Heart left ventricle (tissue), 13 donors: ENCODE measurements at regions not wholly inside any gene's neighbourhood (a gene's known extent, or its start where the extent isn't known, plus 50 kb on each side); places are given as distances from the start of the nearest gene placed in this dataset.

Source experiments
- POLR2A ChIP-seq, 2 donors: fragments of 450-650 bp; IDR thresholded peaks; one replicate each; pipeline ENCODE4 v1.6.1; 2017; ENCODE audit warnings: antibody characterized with exemption in 2 of 2, mild to moderate bottlenecking in 2 of 2, moderate library complexity in 2 of 2
- TF ChIP-seq, protein P1 (sequence below), 12 donors: fragments of 200-600 bp; sonication (generic) in 4 of 12; IDR thresholded peaks; one replicate each; pipeline versions ENCODE4 v1.5.0 to v1.8.0; 2018 to 2022; ENCODE audit warnings: antibody characterized with exemption in 12 of 12, mild to moderate bottlenecking in 5 of 12
- donor health status: ischemic (EF 13 %, LVEDD 7.1; RV severe dilation, severe dysfunction).
- donor health status: DM: no; HTN: yes; CAD: no.
- donor health status: DM: no; HTN: no; CAD: no.
- donor health status: ischemic (EF 25% LVEDD 6.9; RV normal size, moderate dysfunction).
- donor health status: ischemic (EF 25% LVEDD 5.7; RV mildly dilated, moderate dysfunction).
- donor health status: ischemic (EF 35%, LVEDD 5.7; RV mildly dilated, moderate dysfunction).
- donor health status: nonischemic (EF 11% LVEDD 7.7; RV severe dilation, severe dysfunction).
- donor health status: DM: yes; HTN: yes; CAD: no.
- donor health status: PGD.
- donor health status: ischemic (EF 29% LVEDD 5.4; RV normal size, mild dysfunction).
- donor health status: nonischemic (EF 23%, LVEDD 6.1; RV moderate dilation, normal function).

DNA sequence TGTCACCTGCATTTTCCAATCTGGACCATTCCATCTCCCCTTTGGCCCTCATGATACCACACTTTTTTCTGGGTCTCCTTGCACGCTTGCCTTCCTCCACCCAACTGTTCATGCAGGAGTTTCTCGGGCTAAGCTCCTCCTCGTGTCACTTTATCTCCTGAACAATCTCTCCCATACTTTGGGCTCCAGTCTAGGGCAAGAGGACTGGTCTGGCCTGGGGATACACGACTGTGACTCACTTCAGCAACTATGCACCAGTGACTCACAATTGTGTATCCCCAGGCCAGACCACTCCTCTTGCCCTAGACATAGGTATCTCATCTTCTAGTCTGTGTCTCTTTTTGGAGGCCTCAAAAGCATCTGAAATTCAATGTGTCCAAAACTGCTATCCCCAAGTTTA, 149.4 kb upstream of the PTPRM start:
- TF ChIP-seq, protein P1, sequence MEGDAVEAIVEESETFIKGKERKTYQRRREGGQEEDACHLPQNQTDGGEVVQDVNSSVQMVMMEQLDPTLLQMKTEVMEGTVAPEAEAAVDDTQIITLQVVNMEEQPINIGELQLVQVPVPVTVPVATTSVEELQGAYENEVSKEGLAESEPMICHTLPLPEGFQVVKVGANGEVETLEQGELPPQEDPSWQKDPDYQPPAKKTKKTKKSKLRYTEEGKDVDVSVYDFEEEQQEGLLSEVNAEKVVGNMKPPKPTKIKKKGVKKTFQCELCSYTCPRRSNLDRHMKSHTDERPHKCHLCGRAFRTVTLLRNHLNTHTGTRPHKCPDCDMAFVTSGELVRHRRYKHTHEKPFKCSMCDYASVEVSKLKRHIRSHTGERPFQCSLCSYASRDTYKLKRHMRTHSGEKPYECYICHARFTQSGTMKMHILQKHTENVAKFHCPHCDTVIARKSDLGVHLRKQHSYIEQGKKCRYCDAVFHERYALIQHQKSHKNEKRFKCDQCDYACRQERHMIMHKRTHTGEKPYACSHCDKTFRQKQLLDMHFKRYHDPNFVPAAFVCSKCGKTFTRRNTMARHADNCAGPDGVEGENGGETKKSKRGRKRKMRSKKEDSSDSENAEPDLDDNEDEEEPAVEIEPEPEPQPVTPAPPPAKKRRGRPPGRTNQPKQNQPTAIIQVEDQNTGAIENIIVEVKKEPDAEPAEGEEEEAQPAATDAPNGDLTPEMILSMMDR (IDR thresholded peaks at IDR 0.05) = no peak
- no peak for TF ChIP-seq POLR2A (IDR thresholded peaks at IDR 0.05)
